Erythroblast (primary cell): ENCODE measurements at regions not wholly inside any gene's neighbourhood (a gene's known extent, or its start where the extent isn't known, plus 50 kb on each side); places are given as distances from the start of the nearest gene placed in this dataset.

Source experiments
- GATA1 ChIP-seq: IDR thresholded peaks from 2 replicates; pipeline ENCODE4 v1.6.1; 2011; ENCODE audit warnings: low read depth, mild to moderate bottlenecking, control low read depth, low read length, moderate library complexity
- POLR2A ChIP-seq: IDR thresholded peaks from 2 replicates; pipeline ENCODE4 v1.6.1; 2011; ENCODE audit warnings: mild to moderate bottlenecking, low read length

- no peak for TF ChIP-seq POLR2A
- no peak for TF ChIP-seq GATA1
Measured at GRCh38 chr2:128513961-128514283, 195.3 kb upstream of the HS6ST1 start.
